Mesendoderm (in vitro differentiated cells): ENCODE measurements at regions not wholly inside any gene's neighbourhood (a gene's known extent, or its start where the extent isn't known, plus 50 kb on each side); places are given as distances from the start of the nearest gene placed in this dataset.
"Not testable (repeated sequence)": the region's sequence is repeated elsewhere in the genome, so short reads cannot be mapped to it uniquely, and the experiment has no call there.

Experiments
- DNase-seq: peaks from one replicate; pipeline ENCODE4 v3.0.0; 2013
- H2AK5ac ChIP-seq: 2 replicates; pipeline ENCODE4 v1.6.1; 2013; ENCODE audit warnings: low read length, inconsistent platforms
- H2BK120ac ChIP-seq: 2 replicates; pipeline ENCODE4 v1.6.1; 2013; ENCODE audit warnings: low read depth, mild to moderate bottlenecking, low read length, moderate library complexity, mixed read lengths
- H2BK15ac ChIP-seq: replicated peaks from 2 replicates; pipeline ENCODE4 v1.6.1; 2013; ENCODE audit warnings: low read depth, mild to moderate bottlenecking, moderate library complexity
- H2BK5ac ChIP-seq: 2 replicates; pipeline ENCODE4 v1.6.1; 2013; ENCODE audit warnings: low read length, inconsistent platforms
- H3K18ac ChIP-seq: 2 replicates; pipeline ENCODE4 v1.6.1; 2013; ENCODE audit warnings: mild to moderate bottlenecking, low read length, mixed read lengths
- H3K23ac ChIP-seq: one replicate; pipeline ENCODE4 v1.6.1; 2013; ENCODE audit warnings: low read length
- H3K27ac ChIP-seq: 2 replicates; pipeline ENCODE4 v1.5.1; 2013; ENCODE audit warnings: low read depth, mild to moderate bottlenecking, inconsistent platforms, low read length, moderate library complexity
- H3K27me3 ChIP-seq: 2 replicates; pipeline ENCODE4 v1.6.1; 2013; ENCODE audit warnings: low read length, control low read depth, mild to moderate bottlenecking, inconsistent platforms; ENCODE audit not compliant: insufficient read depth, poor library complexity
- H3K36me3 ChIP-seq: 2 replicates; pipeline ENCODE4 v1.6.1; 2013; ENCODE audit warnings: low read length, inconsistent platforms; ENCODE audit not compliant: control insufficient read depth, insufficient read depth
- H3K4ac ChIP-seq: one replicate; pipeline ENCODE4 v1.6.1; 2013; ENCODE audit warnings: low read depth, mild to moderate bottlenecking, low read length, moderate library complexity
- H3K4me1 ChIP-seq: 2 replicates; pipeline ENCODE4 v1.6.1; 2013; ENCODE audit warnings: low read depth, low read length, inconsistent platforms; ENCODE audit not compliant: control insufficient read depth
- H3K4me2 ChIP-seq: 2 replicates; pipeline ENCODE4 v1.6.1; 2013; ENCODE audit warnings: low read length
- H3K4me3 ChIP-seq: 2 replicates; pipeline ENCODE4 v1.5.1; 2013; ENCODE audit warnings: mild to moderate bottlenecking, low read length
- H3K56ac ChIP-seq: one replicate; pipeline ENCODE4 v1.6.1; 2013; ENCODE audit warnings: low read length
- H3K79me1 ChIP-seq: 2 replicates; pipeline ENCODE4 v1.6.1; 2013; ENCODE audit warnings: low read length, inconsistent platforms
- H3K79me2 ChIP-seq: 2 replicates; pipeline ENCODE4 v1.6.1; 2013; ENCODE audit warnings: mild to moderate bottlenecking, low read length; ENCODE audit not compliant: control insufficient read depth, insufficient read depth
- H3K9ac ChIP-seq: 2 replicates; pipeline ENCODE4 v1.6.1; 2013; ENCODE audit warnings: low read length, inconsistent platforms
- H4K5ac ChIP-seq: one replicate; pipeline ENCODE4 v1.6.1; 2013; ENCODE audit warnings: low read length
- H4K8ac ChIP-seq: one replicate; pipeline ENCODE4 v1.6.1; 2013; ENCODE audit warnings: low read depth, mild to moderate bottlenecking, control low read depth, low read length, moderate library complexity
- WGBS: extraction: QIAGEN DNeasy Blood & Tissue Kit; methylation state at CpG from one replicate; pipeline ENCODE4 v1.1.7; 2013; ENCODE audit warnings: low lambda C conversion rate, missing lambda C conversion rate; ENCODE audit not compliant: insufficient coverage; ENCODE audit errors: extremely low coverage; 5-methylcytosine and 5-hydroxymethylcytosine counted together

DNA sequence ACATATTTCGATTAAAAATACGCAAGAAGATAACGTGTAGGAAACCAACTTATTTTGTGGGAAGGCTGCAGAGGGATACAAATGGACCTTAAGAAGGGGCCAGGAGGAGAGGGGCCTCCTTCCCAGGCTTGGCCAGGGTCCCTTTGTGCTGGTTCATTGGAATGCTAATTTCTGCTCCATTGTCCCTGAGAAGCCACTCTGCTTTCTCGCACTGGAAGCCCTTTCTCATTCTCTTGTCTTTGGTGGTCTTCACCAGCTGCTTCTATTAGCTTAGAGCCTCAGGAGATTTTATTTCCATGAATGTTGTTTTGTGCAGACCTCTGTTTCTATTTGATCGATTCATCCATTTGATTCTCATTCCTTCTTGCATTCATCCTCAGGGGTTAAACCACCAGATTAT is 325.4 kb downstream of the TMEM38B start:
- Histone ChIP-seq H3K4me3 (no peak overlapping the region), H3K36me3 (no peaks in the 10 kb centered on the region), H3K4me2 (no peak overlapping the region), H3K4ac (no peak overlapping the region), H3K23ac (no peak overlapping the region), H2BK15ac (no peak overlapping the region), H3K56ac (no peak overlapping the region), H2BK5ac (no peak overlapping the region), H3K18ac (no peak overlapping the region), H4K5ac (no peak overlapping the region), H3K4me1 (no peaks in the 10 kb centered on the region), H3K79me1 (no peaks in the 10 kb centered on the region), H4K8ac (no peak overlapping the region), H3K9ac (no peak overlapping the region), H2AK5ac (no peak overlapping the region), H3K79me2 (no peaks in the 10 kb centered on the region), H2BK120ac (no peak overlapping the region), H3K27me3 (no peaks in the 10 kb centered on the region), H3K27ac (no peak overlapping the region)
- DNase-seq, result no peak
- no CpG with 5 or more reads among the region's 5 CpGs for WGBS

- Histone ChIP-seq H2BK120ac (no peak overlapping the region), H3K27me3 (no peaks in the 10 kb centered on the region), H3K27ac (no peak overlapping the region), H3K9ac (no peak overlapping the region), H3K4ac (no peak overlapping the region), H3K4me3 (no peak overlapping the region), H3K23ac (no peak overlapping the region), H3K18ac (no peak overlapping the region), H3K4me1 (no peaks in the 10 kb centered on the region), H4K8ac (no peak overlapping the region), H2AK5ac (no peak overlapping the region), H3K36me3 (no peaks in the 10 kb centered on the region), H3K4me2 (no peak overlapping the region), H3K79me2 (no peaks in the 10 kb centered on the region), H3K79me1 (no peaks in the 10 kb centered on the region), H3K56ac (no peak overlapping the region), H2BK15ac (no peak overlapping the region), H2BK5ac (no peak overlapping the region), H4K5ac (no peak overlapping the region)
- WGBS, result no CpG with 5 or more reads among the region's 2 CpGs
- no peak for DNase-seq
Observed at GRCh38 chr9:106020186-106020585, 325.8 kb downstream of the TMEM38B start.

DNA sequence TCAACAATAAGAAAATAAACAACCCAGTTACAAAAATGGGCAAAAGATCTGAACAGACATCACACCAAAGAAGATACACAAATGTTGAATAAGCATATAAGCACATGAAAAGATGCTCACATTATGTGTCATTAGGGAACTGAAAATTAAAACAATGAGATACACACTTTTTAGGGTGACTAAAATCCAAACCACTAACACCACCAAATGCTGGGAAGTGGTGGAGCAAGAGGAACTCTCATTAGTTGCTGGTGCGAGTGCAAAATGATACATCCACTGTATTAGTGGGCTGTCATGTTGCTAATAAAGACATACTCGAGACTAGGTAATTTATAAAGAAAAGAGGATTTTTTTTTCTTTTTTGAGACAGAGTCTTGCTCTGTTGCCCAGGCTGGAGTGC is 329.1 kb downstream of the TMEM38B start:
- no CpG with 5 or more reads among the region's 2 CpGs for WGBS
- no peak for DNase-seq
- H3K4me1 ChIP-seq, result no peaks in the 10 kb centered on the region
- H3K79me2 ChIP-seq, result no peaks in the 10 kb centered on the region
- H2BK5ac ChIP-seq, result no peak overlapping the region
- no peak overlapping the region for H3K56ac ChIP-seq
- H4K8ac ChIP-seq, result no peak overlapping the region
- H3K4me3 ChIP-seq, result no peak overlapping the region
- H3K79me1 ChIP-seq, result no peaks in the 10 kb centered on the region
- H2BK15ac ChIP-seq, result no peak overlapping the region
- no peak overlapping the region for H3K4ac ChIP-seq
- no peak overlapping the region for H3K23ac ChIP-seq
- H4K5ac ChIP-seq, result no peak overlapping the region
- H3K4me2 ChIP-seq, result no peak overlapping the region
- no peak overlapping the region for H3K9ac ChIP-seq
- H3K36me3 ChIP-seq, result no peaks in the 10 kb centered on the region
- no peak overlapping the region for H3K18ac ChIP-seq
- no peak overlapping the region for H2AK5ac ChIP-seq
- H2BK120ac ChIP-seq, result no peak overlapping the region
- no peak overlapping the region for H3K27ac ChIP-seq
- no peaks in the 10 kb centered on the region for H3K27me3 ChIP-seq

DNA sequence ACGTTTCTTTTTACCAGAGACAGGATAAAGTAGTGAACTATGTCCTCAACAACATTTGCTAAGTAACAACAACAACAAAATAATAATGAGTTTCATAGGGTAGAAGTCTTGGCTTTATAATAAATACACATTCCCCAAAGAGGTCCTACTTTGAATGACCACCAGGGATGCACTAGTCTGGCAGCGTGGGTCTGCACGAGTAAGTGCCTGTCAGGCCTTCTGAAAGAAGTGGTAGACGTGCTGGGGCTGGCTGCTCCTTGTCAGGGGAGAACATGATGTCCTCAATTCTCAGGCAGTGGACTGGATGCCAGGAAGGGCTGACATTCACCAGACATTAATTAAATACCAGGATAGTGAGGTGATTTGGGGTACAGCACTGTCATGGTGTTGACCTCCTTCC is 331.1 kb downstream of the TMEM38B start:
- Histone ChIP-seq H3K4me3 (no peak overlapping the region), H2BK5ac (no peak overlapping the region), H3K4me1 (no peaks in the 10 kb centered on the region), H4K8ac (no peak overlapping the region), H3K79me1 (no peaks in the 10 kb centered on the region), H3K56ac (no peak overlapping the region), H3K18ac (no peak overlapping the region), H2AK5ac (no peak overlapping the region), H3K79me2 (no peaks in the 10 kb centered on the region), H3K23ac (no peak overlapping the region), H3K4me2 (no peak overlapping the region), H3K36me3 (no peaks in the 10 kb centered on the region), H2BK15ac (no peak overlapping the region), H3K4ac (no peak overlapping the region), H3K9ac (no peak overlapping the region), H3K27ac (no peak overlapping the region), H4K5ac (no peak overlapping the region), H2BK120ac (no peak overlapping the region), H3K27me3 (no peaks in the 10 kb centered on the region)
- DNase-seq, result peak; percentile 39
- no CpG with 5 or more reads among the region's 4 CpGs for WGBS

DNA sequence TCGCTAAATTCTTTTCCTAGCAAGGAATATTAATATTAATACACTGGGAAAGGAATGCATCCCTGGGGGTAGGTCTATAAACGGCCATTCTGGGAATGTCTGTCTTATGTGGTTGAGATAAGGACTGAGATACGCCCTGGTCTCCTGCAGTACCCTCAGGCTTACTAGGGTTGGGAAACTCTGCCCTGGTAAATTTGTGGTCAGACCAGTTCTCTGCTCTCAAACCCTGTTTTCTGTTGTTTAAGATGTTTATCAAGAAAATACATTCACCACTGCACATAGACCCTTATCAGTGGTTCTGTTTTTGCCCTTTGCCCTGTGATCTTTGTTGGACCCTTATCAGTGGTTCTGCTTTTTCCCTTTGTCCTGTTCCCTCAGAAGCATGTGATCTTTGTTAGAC is 335.8 kb downstream of the TMEM38B start:
- not testable (repeated sequence) for H2BK120ac ChIP-seq, H3K79me2 ChIP-seq, H4K8ac ChIP-seq, H3K27me3 ChIP-seq, H2AK5ac ChIP-seq, H3K4me1 ChIP-seq, H3K9ac ChIP-seq, H3K23ac ChIP-seq, H3K79me1 ChIP-seq, H3K27ac ChIP-seq, H3K18ac ChIP-seq, H3K4me2 ChIP-seq, H2BK15ac ChIP-seq, H2BK5ac ChIP-seq, DNase-seq, H3K36me3 ChIP-seq, H3K4me3 ChIP-seq, H3K56ac ChIP-seq, H3K4ac ChIP-seq, H4K5ac ChIP-seq
- WGBS, result no CpG with 5 or more reads among the region's 3 CpGs

DNA sequence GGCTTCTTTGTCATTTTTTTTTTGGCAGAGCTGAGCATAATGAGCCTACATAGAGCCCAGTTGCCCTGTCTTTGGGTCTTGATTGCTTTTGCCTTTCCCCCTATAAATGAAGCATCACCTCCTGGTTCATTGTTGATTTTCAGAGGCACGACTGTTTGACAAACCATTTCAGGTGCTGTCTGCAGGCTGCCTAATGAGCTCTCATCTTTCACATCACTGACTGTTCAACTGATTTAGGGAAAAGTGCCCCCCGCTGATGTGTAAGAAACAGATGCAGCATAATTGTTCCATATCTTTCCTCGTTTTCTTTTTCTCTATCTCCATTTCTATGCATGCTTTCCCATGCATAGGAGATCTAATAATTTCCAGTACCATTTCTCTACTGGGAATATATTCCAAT is 338.6 kb downstream of the TMEM38B start:
- Histone ChIP-seq H2AK5ac (no peak overlapping the region), H4K5ac (no peak overlapping the region), H3K4me2 (no peak overlapping the region), H3K9ac (no peak overlapping the region), H3K18ac (no peak overlapping the region), H2BK5ac (no peak overlapping the region), H3K27me3 (no peaks in the 10 kb centered on the region), H3K27ac (no peak overlapping the region), H3K36me3 (no peaks in the 10 kb centered on the region), H3K4me3 (no peak overlapping the region), H3K79me1 (no peaks in the 10 kb centered on the region), H3K79me2 (no peaks in the 10 kb centered on the region), H3K23ac (no peak overlapping the region), H4K8ac (no peak overlapping the region), H3K56ac (no peak overlapping the region), H2BK120ac (no peak overlapping the region), H2BK15ac (no peak overlapping the region), H3K4ac (no peak overlapping the region), H3K4me1 (no peaks in the 10 kb centered on the region)
- DNase-seq, result no peak
- no CpG with 5 or more reads among the region's 3 CpGs for WGBS
